ENCODE measurements at regions not wholly inside any gene's neighbourhood (a gene's known extent, or its start where the extent isn't known, plus 50 kb on each side); places are given as distances from the start of the nearest gene placed in this dataset.

DNA sequence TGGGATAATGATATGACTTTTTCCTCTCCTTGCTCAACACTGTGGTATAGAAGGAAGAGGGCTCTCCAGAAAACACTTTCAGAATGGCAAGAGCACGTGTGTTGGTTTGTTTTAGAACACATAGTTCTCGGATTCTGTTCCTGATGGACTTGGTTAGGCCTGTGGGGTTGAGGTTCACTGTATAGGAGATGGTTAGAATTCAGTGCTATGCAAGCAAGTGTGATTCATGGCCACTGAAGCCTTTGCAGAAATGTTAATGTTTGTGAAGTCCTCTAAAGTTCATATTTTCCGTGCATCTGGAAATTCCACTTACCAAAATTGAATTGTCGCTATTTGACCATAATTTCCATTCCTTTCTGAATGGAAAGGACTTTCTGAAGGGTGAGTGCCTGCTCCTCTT is 233.2 kb upstream of the DDHD1 start (continued):
- TF ChIP-seq, protein P1, sequence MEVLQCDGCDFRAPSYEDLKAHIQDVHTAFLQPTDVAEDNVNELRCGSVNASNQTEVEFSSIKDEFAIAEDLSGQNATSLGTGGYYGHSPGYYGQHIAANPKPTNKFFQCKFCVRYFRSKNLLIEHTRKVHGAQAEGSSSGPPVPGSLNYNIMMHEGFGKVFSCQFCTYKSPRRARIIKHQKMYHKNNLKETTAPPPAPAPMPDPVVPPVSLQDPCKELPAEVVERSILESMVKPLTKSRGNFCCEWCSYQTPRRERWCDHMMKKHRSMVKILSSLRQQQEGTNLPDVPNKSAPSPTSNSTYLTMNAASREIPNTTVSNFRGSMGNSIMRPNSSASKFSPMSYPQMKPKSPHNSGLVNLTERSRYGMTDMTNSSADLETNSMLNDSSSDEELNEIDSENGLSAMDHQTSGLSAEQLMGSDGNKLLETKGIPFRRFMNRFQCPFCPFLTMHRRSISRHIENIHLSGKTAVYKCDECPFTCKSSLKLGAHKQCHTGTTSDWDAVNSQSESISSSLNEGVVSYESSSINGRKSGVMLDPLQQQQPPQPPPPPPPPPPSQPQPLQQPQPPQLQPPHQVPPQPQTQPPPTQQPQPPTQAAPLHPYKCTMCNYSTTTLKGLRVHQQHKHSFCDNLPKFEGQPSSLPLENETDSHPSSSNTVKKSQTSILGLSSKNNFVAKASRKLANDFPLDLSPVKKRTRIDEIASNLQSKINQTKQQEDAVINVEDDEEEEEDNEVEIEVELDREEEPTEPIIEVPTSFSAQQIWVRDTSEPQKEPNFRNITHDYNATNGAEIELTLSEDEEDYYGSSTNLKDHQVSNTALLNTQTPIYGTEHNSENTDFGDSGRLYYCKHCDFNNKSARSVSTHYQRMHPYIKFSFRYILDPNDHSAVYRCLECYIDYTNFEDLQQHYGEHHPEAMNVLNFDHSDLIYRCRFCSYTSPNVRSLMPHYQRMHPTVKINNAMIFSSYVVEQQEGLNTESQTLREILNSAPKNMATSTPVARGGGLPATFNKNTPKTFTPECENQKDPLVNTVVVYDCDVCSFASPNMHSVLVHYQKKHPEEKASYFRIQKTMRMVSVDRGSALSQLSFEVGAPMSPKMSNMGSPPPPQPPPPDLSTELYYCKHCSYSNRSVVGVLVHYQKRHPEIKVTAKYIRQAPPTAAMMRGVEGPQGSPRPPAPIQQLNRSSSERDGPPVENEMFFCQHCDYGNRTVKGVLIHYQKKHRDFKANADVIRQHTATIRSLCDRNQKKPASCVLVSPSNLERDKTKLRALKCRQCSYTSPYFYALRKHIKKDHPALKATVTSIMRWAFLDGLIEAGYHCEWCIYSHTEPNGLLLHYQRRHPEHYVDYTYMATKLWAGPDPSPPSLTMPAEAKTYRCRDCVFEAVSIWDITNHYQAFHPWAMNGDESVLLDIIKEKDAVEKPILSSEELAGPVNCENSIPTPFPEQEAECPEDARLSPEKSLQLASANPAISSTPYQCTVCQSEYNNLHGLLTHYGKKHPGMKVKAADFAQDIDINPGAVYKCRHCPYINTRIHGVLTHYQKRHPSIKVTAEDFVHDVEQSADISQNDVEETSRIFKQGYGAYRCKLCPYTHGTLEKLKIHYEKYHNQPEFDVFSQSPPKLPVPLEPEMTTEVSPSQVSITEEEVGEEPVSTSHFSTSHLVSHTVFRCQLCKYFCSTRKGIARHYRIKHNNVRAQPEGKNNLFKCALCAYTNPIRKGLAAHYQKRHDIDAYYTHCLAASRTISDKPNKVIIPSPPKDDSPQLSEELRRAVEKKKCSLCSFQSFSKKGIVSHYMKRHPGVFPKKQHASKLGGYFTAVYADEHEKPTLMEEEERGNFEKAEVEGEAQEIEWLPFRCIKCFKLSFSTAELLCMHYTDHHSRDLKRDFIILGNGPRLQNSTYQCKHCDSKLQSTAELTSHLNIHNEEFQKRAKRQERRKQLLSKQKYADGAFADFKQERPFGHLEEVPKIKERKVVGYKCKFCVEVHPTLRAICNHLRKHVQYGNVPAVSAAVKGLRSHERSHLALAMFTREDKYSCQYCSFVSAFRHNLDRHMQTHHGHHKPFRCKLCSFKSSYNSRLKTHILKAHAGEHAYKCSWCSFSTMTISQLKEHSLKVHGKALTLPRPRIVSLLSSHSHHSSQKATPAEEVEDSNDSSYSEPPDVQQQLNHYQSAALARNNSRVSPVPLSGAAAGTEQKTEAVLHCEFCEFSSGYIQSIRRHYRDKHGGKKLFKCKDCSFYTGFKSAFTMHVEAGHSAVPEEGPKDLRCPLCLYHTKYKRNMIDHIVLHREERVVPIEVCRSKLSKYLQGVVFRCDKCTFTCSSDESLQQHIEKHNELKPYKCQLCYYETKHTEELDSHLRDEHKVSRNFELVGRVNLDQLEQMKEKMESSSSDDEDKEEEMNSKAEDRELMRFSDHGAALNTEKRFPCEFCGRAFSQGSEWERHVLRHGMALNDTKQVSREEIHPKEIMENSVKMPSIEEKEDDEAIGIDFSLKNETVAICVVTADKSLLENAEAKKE (CRISPR knock-in tag; IDR thresholded peaks at IDR 0.05): no peak

DNA sequence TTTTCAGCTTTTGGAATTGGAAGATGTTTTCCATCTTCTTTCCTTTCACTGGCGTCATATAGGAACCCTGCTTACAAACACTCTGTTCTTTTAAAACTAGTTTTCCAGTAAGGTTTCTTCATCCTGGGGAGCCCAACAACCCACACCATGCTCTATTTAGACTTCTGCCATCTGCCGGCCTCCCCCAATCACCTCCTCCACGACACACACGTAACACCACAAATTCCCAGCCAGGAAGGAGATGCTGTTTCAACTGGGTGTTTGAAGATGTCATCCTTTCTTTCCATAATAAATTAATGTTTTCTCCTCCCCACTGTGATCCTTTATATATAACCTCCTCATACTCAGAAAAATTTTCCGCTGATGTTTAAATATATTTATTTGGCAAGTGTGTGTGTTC is 231.4 kb upstream of the DDHD1 start:
- no peaks in the 10 kb centered on the region for H4K20me1 ChIP-seq (replicated peaks; ENCODE audit: insufficient read depth)
- no peak for DNase-seq (ENCODE audit: low spot score)
- no peaks in the 10 kb centered on the region for H3K9me3 Mint-ChIP-seq
- no peaks in the 10 kb centered on the region for H3K4me1 ChIP-seq (ENCODE audit: insufficient read depth)
- H3K27ac ChIP-seq (ENCODE audit: low read depth): no peak overlapping the region
- H3K36me3 ChIP-seq (ENCODE audit: insufficient read depth): no peaks in the 10 kb centered on the region
- no peak overlapping the region for H3K4me3 Mint-ChIP-seq
- H3K36me3 Mint-ChIP-seq (ENCODE audit: low read depth): no peaks in the 10 kb centered on the region
- peaks cover 7% of the 10 kb centered on the region; the same call in 2 of the 3 replicates for H3K4me1 Mint-ChIP-seq
- no peak for ATAC-seq
- peaks cover 2% of the 10 kb centered on the region for H3K27me3 Mint-ChIP-seq (ENCODE audit: insufficient read depth, low read depth, poor library complexity)
- H3K4me3 ChIP-seq: no peak overlapping the region
- H3K79me2 ChIP-seq (replicated peaks; ENCODE audit: insufficient read depth): no peaks in the 10 kb centered on the region
- H3K4me2 ChIP-seq: no peak overlapping the region
- H2AFZ ChIP-seq: no peak overlapping the region
- H3K27ac Mint-ChIP-seq: no peak overlapping the region
- H3K27me3 ChIP-seq (ENCODE audit: insufficient read depth): no peaks in the 10 kb centered on the region
- no peaks in the 10 kb centered on the region for H3F3A ChIP-seq (replicated peaks; ENCODE audit: low read depth)
- H3K9me2 ChIP-seq (ENCODE audit: insufficient read depth): 0 out of 2 replicates have a peak, but pooled peaks cover 2% of the 10 kb centered on the region
- TF ChIP-seq POLR2AphosphoS5 (IDR thresholded peaks at IDR 0.05; ENCODE audit: low read depth): no peak
- TF ChIP-seq, protein P2, sequence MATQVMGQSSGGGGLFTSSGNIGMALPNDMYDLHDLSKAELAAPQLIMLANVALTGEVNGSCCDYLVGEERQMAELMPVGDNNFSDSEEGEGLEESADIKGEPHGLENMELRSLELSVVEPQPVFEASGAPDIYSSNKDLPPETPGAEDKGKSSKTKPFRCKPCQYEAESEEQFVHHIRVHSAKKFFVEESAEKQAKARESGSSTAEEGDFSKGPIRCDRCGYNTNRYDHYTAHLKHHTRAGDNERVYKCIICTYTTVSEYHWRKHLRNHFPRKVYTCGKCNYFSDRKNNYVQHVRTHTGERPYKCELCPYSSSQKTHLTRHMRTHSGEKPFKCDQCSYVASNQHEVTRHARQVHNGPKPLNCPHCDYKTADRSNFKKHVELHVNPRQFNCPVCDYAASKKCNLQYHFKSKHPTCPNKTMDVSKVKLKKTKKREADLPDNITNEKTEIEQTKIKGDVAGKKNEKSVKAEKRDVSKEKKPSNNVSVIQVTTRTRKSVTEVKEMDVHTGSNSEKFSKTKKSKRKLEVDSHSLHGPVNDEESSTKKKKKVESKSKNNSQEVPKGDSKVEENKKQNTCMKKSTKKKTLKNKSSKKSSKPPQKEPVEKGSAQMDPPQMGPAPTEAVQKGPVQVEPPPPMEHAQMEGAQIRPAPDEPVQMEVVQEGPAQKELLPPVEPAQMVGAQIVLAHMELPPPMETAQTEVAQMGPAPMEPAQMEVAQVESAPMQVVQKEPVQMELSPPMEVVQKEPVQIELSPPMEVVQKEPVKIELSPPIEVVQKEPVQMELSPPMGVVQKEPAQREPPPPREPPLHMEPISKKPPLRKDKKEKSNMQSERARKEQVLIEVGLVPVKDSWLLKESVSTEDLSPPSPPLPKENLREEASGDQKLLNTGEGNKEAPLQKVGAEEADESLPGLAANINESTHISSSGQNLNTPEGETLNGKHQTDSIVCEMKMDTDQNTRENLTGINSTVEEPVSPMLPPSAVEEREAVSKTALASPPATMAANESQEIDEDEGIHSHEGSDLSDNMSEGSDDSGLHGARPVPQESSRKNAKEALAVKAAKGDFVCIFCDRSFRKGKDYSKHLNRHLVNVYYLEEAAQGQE (IDR thresholded peaks at IDR 0.05; ENCODE audit: unreplicated experiment): no peak
- TF ChIP-seq ZNF331 (CRISPR knock-in tag; IDR thresholded peaks at IDR 0.05; ENCODE audit: low read depth): no peak
- TF ChIP-seq EZH2phosphoT487 (IDR thresholded peaks at IDR 0.05; ENCODE audit: unreplicated experiment): no peak
- TF ChIP-seq, protein P3, sequence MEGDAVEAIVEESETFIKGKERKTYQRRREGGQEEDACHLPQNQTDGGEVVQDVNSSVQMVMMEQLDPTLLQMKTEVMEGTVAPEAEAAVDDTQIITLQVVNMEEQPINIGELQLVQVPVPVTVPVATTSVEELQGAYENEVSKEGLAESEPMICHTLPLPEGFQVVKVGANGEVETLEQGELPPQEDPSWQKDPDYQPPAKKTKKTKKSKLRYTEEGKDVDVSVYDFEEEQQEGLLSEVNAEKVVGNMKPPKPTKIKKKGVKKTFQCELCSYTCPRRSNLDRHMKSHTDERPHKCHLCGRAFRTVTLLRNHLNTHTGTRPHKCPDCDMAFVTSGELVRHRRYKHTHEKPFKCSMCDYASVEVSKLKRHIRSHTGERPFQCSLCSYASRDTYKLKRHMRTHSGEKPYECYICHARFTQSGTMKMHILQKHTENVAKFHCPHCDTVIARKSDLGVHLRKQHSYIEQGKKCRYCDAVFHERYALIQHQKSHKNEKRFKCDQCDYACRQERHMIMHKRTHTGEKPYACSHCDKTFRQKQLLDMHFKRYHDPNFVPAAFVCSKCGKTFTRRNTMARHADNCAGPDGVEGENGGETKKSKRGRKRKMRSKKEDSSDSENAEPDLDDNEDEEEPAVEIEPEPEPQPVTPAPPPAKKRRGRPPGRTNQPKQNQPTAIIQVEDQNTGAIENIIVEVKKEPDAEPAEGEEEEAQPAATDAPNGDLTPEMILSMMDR (conservative IDR thresholded peaks at IDR 0.05; ENCODE audit: low read depth in 2 of 2): no peak
- no peak for TF ChIP-seq ETS1 (IDR thresholded peaks at IDR 0.05)

All from GM23338 (cell line).